ENCODE measurements at regions not wholly inside any gene's neighbourhood (a gene's known extent, or its start where the extent isn't known, plus 50 kb on each side); places are given as distances from the start of the nearest gene placed in this dataset.

- DNase-seq (ENCODE audit: low spot score): no peak
Observed at GRCh38 chr3:81920816-81921215, 159.4 kb upstream of the GBE1 start.

GRCh38 chr3:81916890-81917289, 155.4 kb upstream of the GBE1 start:
- DNase-seq (ENCODE audit: low spot score): no peak

GRCh38 chr3:81913886-81914663, 152.6 kb upstream of the GBE1 start:
- DNase-seq (ENCODE audit: low spot score): no peak

GRCh38 chr3:81911221-81911620, 149.8 kb upstream of the GBE1 start:
- no peak for DNase-seq (ENCODE audit: low spot score)

- DNase-seq (ENCODE audit: low spot score): peak; percentile 35
Observed at GRCh38 chr3:81910244-81910852, 148.9 kb upstream of the GBE1 start.

GRCh38 chr3:81909796-81910195, 148.4 kb upstream of the GBE1 start:
- DNase-seq (ENCODE audit: low spot score): no peak

- DNase-seq (ENCODE audit: low spot score): no peak
Observed at GRCh38 chr3:81908561-81908960, 147.1 kb upstream of the GBE1 start.

- no peak for DNase-seq (ENCODE audit: low spot score)
Observed at GRCh38 chr3:81898336-81898735, 136.9 kb upstream of the GBE1 start.

GRCh38 chr3:81894598-81894997, 133.2 kb upstream of the GBE1 start:
- DNase-seq (ENCODE audit: low spot score): no peak

- DNase-seq (ENCODE audit: low spot score): no peak
Observed at GRCh38 chr3:81891055-81891895, 129.8 kb upstream of the GBE1 start.

- no peak for DNase-seq (ENCODE audit: low spot score)
Observed at GRCh38 chr3:81888914-81889557, 127.6 kb upstream of the GBE1 start.

GRCh38 chr3:81887448-81887847, 126.0 kb upstream of the GBE1 start:
- DNase-seq (ENCODE audit: low spot score): no peak

- DNase-seq (ENCODE audit: low spot score): no peak
Observed at GRCh38 chr3:81886081-81886480, 124.6 kb upstream of the GBE1 start.

GRCh38 chr3:81884791-81885190, 123.3 kb upstream of the GBE1 start:
- DNase-seq (ENCODE audit: low spot score): no peak

GRCh38 chr3:81876826-81877225, 115.4 kb upstream of the GBE1 start:
- DNase-seq (ENCODE audit: low spot score): no peak

- no peak for DNase-seq (ENCODE audit: low spot score)
Observed at GRCh38 chr3:81874738-81875137, 113.3 kb upstream of the GBE1 start.

- no peak for DNase-seq (ENCODE audit: low spot score)
Observed at GRCh38 chr3:81872566-81872965, 111.1 kb upstream of the GBE1 start.

GRCh38 chr3:81871358-81872155, 110.1 kb upstream of the GBE1 start:
- no peak for DNase-seq (ENCODE audit: low spot score)

- DNase-seq (ENCODE audit: low spot score): no peak
Observed at GRCh38 chr3:81869382-81869781, 107.9 kb upstream of the GBE1 start.

GRCh38 chr3:81868597-81868996, 107.2 kb upstream of the GBE1 start:
- no peak for DNase-seq (ENCODE audit: low spot score)

GRCh38 chr3:81867875-81868274, 106.4 kb upstream of the GBE1 start:
- no peak for DNase-seq (ENCODE audit: low spot score)

Measured in SK-N-DZ (cell line).